ENCODE measurements at regions not wholly inside any gene's neighbourhood (a gene's known extent, or its start where the extent isn't known, plus 50 kb on each side); places are given as distances from the start of the nearest gene placed in this dataset.

DNA sequence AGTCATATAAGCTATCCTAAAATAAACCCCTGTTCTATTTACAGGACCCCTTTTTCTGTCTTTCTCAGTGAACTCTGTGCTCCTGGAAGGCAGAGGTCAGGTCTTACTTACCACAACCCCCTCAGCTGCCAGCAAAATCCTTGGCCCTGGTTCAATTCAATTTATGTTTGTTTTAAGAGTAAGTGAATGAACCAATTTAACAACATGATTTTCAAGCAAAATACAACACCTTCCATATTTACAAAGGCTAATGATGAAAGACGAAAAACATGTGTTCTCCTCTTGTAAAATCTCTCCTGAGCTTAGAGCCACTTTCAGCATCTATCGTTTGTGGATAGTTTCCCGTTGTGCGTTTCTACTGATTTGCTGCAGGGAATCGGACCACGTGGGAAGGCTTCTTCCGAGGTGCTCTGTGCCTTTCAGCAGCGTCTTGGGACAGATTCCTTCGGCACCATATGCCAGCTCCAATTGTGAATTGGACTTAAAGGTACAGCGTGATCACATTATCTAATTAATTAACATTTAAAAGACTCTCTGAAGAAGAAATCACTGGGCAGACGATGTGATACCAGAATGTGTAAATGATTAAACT is 411.7 kb downstream of the IRS2 start:
- no peak for TF ChIP-seq BACH2 (CRISPR knock-in tag; IDR thresholded peaks at IDR 0.05; ENCODE audit: borderline replicate concordance)
- TF ChIP-seq, protein P1, sequence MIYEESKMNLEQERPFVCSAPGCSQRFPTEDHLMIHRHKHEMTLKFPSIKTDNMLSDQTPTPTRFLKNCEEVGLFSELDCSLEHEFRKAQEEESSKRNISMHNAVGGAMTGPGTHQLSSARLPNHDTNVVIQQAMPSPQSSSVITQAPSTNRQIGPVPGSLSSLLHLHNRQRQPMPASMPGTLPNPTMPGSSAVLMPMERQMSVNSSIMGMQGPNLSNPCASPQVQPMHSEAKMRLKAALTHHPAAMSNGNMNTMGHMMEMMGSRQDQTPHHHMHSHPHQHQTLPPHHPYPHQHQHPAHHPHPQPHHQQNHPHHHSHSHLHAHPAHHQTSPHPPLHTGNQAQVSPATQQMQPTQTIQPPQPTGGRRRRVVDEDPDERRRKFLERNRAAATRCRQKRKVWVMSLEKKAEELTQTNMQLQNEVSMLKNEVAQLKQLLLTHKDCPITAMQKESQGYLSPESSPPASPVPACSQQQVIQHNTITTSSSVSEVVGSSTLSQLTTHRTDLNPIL (CRISPR knock-in tag; IDR thresholded peaks at IDR 0.05; ENCODE audit: low read depth) = no peak
- TF ChIP-seq RARB (CRISPR knock-in tag; IDR thresholded peaks at IDR 0.05) = no peak
- TF ChIP-seq ZNF8 (CRISPR knock-in tag; IDR thresholded peaks at IDR 0.05) = no peak
- TF ChIP-seq OSR1 (CRISPR knock-in tag; IDR thresholded peaks at IDR 0.05) = no peak
- TF ChIP-seq, protein P2, sequence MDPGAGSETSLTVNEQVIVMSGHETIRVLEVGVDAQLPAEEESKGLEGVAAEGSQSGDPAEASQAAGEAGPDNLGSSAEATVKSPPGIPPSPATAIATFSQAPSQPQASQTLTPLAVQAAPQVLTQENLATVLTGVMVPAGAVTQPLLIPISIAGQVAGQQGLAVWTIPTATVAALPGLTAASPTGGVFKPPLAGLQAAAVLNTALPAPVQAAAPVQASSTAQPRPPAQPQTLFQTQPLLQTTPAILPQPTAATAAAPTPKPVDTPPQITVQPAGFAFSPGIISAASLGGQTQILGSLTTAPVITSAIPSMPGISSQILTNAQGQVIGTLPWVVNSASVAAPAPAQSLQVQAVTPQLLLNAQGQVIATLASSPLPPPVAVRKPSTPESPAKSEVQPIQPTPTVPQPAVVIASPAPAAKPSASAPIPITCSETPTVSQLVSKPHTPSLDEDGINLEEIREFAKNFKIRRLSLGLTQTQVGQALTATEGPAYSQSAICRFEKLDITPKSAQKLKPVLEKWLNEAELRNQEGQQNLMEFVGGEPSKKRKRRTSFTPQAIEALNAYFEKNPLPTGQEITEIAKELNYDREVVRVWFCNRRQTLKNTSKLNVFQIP (CRISPR knock-in tag; IDR thresholded peaks at IDR 0.05; ENCODE audit: borderline replicate concordance, low read depth) = no peak
- no peak for TF ChIP-seq CSDC2 (CRISPR knock-in tag; IDR thresholded peaks at IDR 0.05)
- ATAC-seq = no peak

DNA sequence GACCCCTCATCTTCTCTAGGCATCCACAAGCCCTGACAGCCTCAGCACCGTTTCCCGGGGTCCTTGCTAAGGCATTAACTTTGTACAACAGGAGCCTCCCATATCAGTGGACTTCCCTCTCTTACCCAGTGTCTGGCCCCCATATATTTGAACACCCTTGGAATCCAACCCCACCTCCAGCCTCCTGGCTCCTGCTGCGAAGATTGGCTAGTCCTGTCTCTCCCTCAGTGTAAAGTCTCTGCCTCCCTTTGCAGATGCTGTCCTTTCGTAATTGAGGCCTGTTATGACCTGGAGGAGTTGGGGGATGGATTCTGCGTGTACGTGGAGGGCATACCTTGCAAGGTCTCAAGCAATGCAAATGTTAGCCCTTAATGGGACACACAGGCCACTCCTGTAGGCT is 413.7 kb downstream of the IRS2 start:
- TF ChIP-seq, protein P2 (CRISPR knock-in tag; IDR thresholded peaks at IDR 0.05; ENCODE audit: borderline replicate concordance, low read depth) = no peak
- no peak for TF ChIP-seq CSDC2 (CRISPR knock-in tag; IDR thresholded peaks at IDR 0.05)
- no peak for TF ChIP-seq ZC3H10 (CRISPR knock-in tag; IDR thresholded peaks at IDR 0.05)
- TF ChIP-seq ZNF8 (CRISPR knock-in tag; IDR thresholded peaks at IDR 0.05) = no peak
- TF ChIP-seq ZNF565 (CRISPR knock-in tag; conservative IDR thresholded peaks at IDR 0.05; ENCODE audit: low read depth) = no peak
- no peak for TF ChIP-seq ZNF70 (CRISPR knock-in tag; IDR thresholded peaks at IDR 0.05)
- ATAC-seq = no peak

DNA sequence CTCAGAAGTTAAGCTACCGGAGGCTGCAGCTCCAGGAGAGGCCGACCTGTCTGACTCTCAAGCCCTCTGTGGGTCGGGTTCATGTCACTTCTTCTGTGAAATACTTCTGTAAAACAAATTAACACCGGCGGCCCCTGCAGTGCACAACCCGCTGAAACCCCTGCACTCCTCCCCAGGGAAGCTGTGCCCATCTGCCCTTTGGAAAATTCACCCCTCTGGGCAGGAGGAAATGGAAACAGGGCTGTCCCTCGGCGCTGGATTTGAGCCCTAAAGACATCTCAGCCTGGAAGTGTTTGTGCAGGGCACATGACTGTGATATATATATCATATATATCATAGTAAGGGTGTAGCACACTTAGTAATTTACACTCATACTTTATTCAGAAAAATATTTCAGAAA is 415.3 kb downstream of the IRS2 start:
- TF ChIP-seq, protein P2 (CRISPR knock-in tag; IDR thresholded peaks at IDR 0.05; ENCODE audit: borderline replicate concordance, low read depth) = no peak
- no peak for TF ChIP-seq ZNF8 (CRISPR knock-in tag; IDR thresholded peaks at IDR 0.05)
- TF ChIP-seq SNAI2 (CRISPR knock-in tag; IDR thresholded peaks at IDR 0.05) = no peak
- no peak for TF ChIP-seq RARB (CRISPR knock-in tag; IDR thresholded peaks at IDR 0.05)
- TF ChIP-seq TCF4 (CRISPR knock-in tag; IDR thresholded peaks at IDR 0.05; ENCODE audit: borderline replicate concordance) = no peak
- TF ChIP-seq ESRRG (CRISPR knock-in tag; IDR thresholded peaks at IDR 0.05) = no peak
- no peak for TF ChIP-seq OSR1 (CRISPR knock-in tag; IDR thresholded peaks at IDR 0.05)
- ATAC-seq = no peak

DNA sequence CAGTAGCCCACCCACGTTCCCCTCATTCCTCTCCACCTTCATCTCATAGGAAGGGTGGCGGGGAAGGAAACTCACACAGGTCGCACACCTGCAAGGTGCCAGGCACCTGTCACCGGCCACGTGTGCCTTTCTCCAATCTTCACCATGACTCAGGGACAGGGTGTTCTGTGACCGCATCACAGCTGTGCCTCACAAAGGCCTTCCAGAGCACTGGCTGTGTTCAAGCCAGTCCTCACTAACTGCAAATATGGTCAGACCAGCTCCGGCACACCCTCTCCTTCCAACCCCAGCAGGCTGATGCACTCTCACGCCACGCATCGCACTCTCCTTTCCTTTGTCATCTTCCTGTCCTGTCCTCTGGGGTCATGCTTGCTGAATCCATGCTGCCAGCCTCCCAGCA is 415.9 kb downstream of the IRS2 start:
- no peak for ATAC-seq
- TF ChIP-seq ZFP30 (CRISPR knock-in tag; IDR thresholded peaks at IDR 0.05) = no peak
- TF ChIP-seq, protein P1 (CRISPR knock-in tag; IDR thresholded peaks at IDR 0.05; ENCODE audit: low read depth) = no peak

DNA sequence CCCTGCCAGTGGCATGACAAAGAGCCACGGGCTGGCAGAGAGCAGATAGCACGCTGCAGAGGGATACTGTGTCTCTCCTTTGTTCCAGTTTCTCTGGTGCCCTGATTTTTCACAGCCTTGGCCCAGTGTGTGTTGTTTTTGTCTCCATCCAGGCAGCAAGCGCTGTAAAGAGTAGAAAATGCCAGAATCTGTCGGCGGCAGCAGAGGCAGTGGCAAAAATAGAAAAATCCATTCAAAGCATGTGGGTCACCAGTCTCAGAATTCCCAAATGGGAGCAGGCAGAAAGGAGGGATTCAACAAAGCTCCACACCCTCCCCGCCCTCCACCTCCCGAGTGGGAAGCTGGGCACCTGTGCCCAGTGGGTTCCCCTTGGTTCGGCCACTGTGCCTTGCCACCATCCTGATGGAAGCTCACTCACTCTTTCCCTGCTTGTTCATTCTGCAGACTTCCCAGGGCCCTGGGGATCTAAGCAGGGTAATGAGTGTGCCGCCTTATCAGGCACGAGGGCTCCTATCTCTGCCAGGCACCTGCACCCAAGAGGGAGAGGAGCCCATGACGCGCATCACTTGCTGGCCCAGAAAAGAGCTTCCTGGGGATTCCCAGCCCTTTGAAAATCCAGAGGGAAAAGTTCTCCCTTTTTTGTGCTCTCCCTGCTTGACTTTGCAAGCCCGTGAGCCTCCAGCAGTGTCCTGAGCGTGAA is 416.9 kb downstream of the IRS2 start:
- TF ChIP-seq OSR1 (CRISPR knock-in tag; IDR thresholded peaks at IDR 0.05) (no peak), ZC3H10 (CRISPR knock-in tag; IDR thresholded peaks at IDR 0.05) (no peak), TCF4 (CRISPR knock-in tag; IDR thresholded peaks at IDR 0.05; ENCODE audit: borderline replicate concordance) (no peak), ZFP3 (CRISPR knock-in tag; IDR thresholded peaks at IDR 0.05) (no peak), ZFP30 (CRISPR knock-in tag; IDR thresholded peaks at IDR 0.05) (no peak), BACH2 (CRISPR knock-in tag; IDR thresholded peaks at IDR 0.05; ENCODE audit: borderline replicate concordance) (no peak), SNAI2 (CRISPR knock-in tag; IDR thresholded peaks at IDR 0.05) (no peak), GLIS3 (CRISPR knock-in tag; IDR thresholded peaks at IDR 0.05) (no peak), ZNF70 (CRISPR knock-in tag; IDR thresholded peaks at IDR 0.05) (no peak), RARB (CRISPR knock-in tag; IDR thresholded peaks at IDR 0.05) (no peak)
- TF ChIP-seq, protein P3, sequence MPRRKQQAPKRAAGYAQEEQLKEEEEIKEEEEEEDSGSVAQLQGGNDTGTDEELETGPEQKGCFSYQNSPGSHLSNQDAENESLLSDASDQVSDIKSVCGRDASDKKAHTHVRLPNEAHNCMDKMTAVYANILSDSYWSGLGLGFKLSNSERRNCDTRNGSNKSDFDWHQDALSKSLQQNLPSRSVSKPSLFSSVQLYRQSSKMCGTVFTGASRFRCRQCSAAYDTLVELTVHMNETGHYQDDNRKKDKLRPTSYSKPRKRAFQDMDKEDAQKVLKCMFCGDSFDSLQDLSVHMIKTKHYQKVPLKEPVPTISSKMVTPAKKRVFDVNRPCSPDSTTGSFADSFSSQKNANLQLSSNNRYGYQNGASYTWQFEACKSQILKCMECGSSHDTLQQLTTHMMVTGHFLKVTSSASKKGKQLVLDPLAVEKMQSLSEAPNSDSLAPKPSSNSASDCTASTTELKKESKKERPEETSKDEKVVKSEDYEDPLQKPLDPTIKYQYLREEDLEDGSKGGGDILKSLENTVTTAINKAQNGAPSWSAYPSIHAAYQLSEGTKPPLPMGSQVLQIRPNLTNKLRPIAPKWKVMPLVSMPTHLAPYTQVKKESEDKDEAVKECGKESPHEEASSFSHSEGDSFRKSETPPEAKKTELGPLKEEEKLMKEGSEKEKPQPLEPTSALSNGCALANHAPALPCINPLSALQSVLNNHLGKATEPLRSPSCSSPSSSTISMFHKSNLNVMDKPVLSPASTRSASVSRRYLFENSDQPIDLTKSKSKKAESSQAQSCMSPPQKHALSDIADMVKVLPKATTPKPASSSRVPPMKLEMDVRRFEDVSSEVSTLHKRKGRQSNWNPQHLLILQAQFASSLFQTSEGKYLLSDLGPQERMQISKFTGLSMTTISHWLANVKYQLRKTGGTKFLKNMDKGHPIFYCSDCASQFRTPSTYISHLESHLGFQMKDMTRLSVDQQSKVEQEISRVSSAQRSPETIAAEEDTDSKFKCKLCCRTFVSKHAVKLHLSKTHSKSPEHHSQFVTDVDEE (CRISPR knock-in tag; IDR thresholded peaks at IDR 0.05) = no peak
- no peak; the same call in 2 of the 3 replicates for ATAC-seq
